GM12878 (cell line): ENCODE measurements at regions not wholly inside any gene's neighbourhood (a gene's known extent, or its start where the extent isn't known, plus 50 kb on each side); places are given as distances from the start of the nearest gene placed in this dataset.

Source experiments
- ATAC-seq: fragments of 200-7000 bp; cut with Tn5 transposase; 3 replicates; pipeline ENCODE4 v1.9.1; 2020; ENCODE audit warnings: mild to moderate bottlenecking, moderate library complexity
- BruUV-seq: library from RNA; stranded (reverse); fragments of 400-500 nt; replicated peaks from 2 replicates; lab custom pipeline; 2021; lab: Mats Ljungman, UMichigan
- CTCF ChIA-PET: fragments of 300-600 bp; sonication (Branson Sonifier 250); formaldehyde crosslinking; extraction: SDS; loops from one replicate; lab custom pipeline; 2021; ENCODE audit warnings: inconsistent platforms; lab: Yijun Ruan, JAX
- POLR2A ChIA-PET: fragments of 350-600 bp; formaldehyde crosslinking; extraction: SDS; loops from one replicate; lab custom pipeline; 2021; ENCODE audit warnings: inconsistent platforms; lab: Charles Lee
- RAD21 ChIA-PET: fragments of 300-600 bp; sonication (Branson Sonifier 250); formaldehyde crosslinking; loops from one replicate; lab custom pipeline; 2023; ENCODE audit warnings: antibody characterized with exemption; ENCODE audit not compliant: unreplicated experiment; lab: Charles Lee
- SMC1A ChIA-PET: fragments of 300-600 bp; sonication (Branson Sonifier 250); formaldehyde crosslinking; loops from one replicate; lab custom pipeline; 2023; ENCODE audit not compliant: unreplicated experiment, uncharacterized antibody; lab: Charles Lee
- DNase-seq: peaks from one replicate; pipeline ENCODE4 v3.0.0-alpha.2; 2011; ENCODE audit warnings: low read depth, low spot score
- FAIRE-seq: peaks from 3 replicates; lab custom pipeline; 2011; peaks lifted over from hg19 to GRCh38; lab: Jason Lieb, UNC
- H2AFZ ChIP-seq: 2 replicates; pipeline ENCODE4 v1.6.0; 2011; ENCODE audit warnings: low read depth, low read length, control low read depth; ENCODE audit not compliant: control insufficient read depth
- H3K27ac ChIP-seq: 2 replicates; pipeline ENCODE4 v1.5.1; 2011; ENCODE audit warnings: control low read depth; ENCODE audit not compliant: control insufficient read depth, insufficient read depth
- H3K27me3 ChIP-seq, 2 experiments: replicated peaks in 1 of 2; 2 replicates each; pipeline versions ENCODE4 v1.6.0 to v1.6.1; 2011; ENCODE audit warnings: low read length in 1 of 2; ENCODE audit not compliant: control insufficient read depth in 2 of 2, insufficient read depth in 2 of 2
- H3K36me3 ChIP-seq, 2 experiments: 2 replicates each; pipeline ENCODE4 v1.5.1; 2011; ENCODE audit warnings: low read length in 1 of 2; ENCODE audit not compliant: control insufficient read depth in 2 of 2, insufficient read depth in 2 of 2
- H3K4me1 ChIP-seq: 2 replicates; pipeline ENCODE4 v1.6.1; 2011; ENCODE audit warnings: mild to moderate bottlenecking, low read length, moderate library complexity, mixed read lengths; ENCODE audit not compliant: control insufficient read depth, insufficient read depth
- H3K4me2 ChIP-seq: 2 replicates; pipeline ENCODE4 v1.6.0; 2011; ENCODE audit warnings: control low read depth; ENCODE audit not compliant: control insufficient read depth, insufficient read depth
- H3K4me3 ChIP-seq: fragments of 200-600 bp; sonication (generic); 2 replicates; pipeline ENCODE4 v1.5.1; 2016
- H3K79me2 ChIP-seq: 2 replicates; pipeline ENCODE4 v1.6.0; 2011; ENCODE audit warnings: low read length; ENCODE audit not compliant: control insufficient read depth, insufficient read depth
- H3K9ac ChIP-seq: 2 replicates; pipeline ENCODE4 v1.8.0; 2011; ENCODE audit warnings: low read length, control low read depth, mixed read lengths; ENCODE audit not compliant: control insufficient read depth, insufficient read depth
- H3K9me3 ChIP-seq: replicated peaks from 3 replicates; pipeline ENCODE4 v1.5.1; 2011; ENCODE audit warnings: mild to moderate bottlenecking, low read length; ENCODE audit not compliant: control insufficient read depth, insufficient read depth
- H4K20me1 ChIP-seq: 2 replicates; pipeline ENCODE4 v1.6.0; 2011; ENCODE audit not compliant: control insufficient read depth, insufficient read depth
- ATF3 ChIP-seq: IDR thresholded peaks from 2 replicates; pipeline ENCODE4 v1.6.1; 2011; ENCODE audit warnings: low read depth, mild to moderate bottlenecking, low read length, moderate library complexity, borderline replicate concordance; ENCODE audit errors: extremely low read depth
- ATF7 ChIP-seq: fragments of 450-650 bp; IDR thresholded peaks from 2 replicates; pipeline ENCODE4 v1.6.1; 2016; ENCODE audit warnings: low read depth, mild to moderate bottlenecking
- FOS ChIP-seq: IDR thresholded peaks from 3 replicates; pipeline ENCODE4 v1.6.1; 2011; ENCODE audit warnings: borderline replicate concordance; ENCODE audit not compliant: insufficient read length; ENCODE audit errors: extremely low read depth
- HCFC1 ChIP-seq: fragments of 150-350 bp; IDR thresholded peaks from 2 replicates; pipeline ENCODE4 v1.6.1; 2014; ENCODE audit warnings: low read length
- MYB ChIP-seq: fragments of 150-350 bp; IDR thresholded peaks from 2 replicates; pipeline ENCODE4 v1.6.1; 2014; ENCODE audit warnings: mild to moderate bottlenecking, low read depth, low read length, borderline replicate concordance
- NR2C1 ChIP-seq: fragments of 450-650 bp; IDR thresholded peaks from 2 replicates; pipeline ENCODE4 v1.6.1; 2017; ENCODE audit warnings: antibody characterized with exemption, mild to moderate bottlenecking, moderate library complexity
- NRF1 ChIP-seq: conservative IDR thresholded peaks from 2 replicates; pipeline ENCODE4 v1.6.1; 2011; ENCODE audit warnings: mild to moderate bottlenecking, low read depth, low read length, improper control_type of control experiment
- PKNOX1 ChIP-seq: fragments of 450-650 bp; IDR thresholded peaks from 2 replicates; pipeline ENCODE4 v1.6.1; 2016; ENCODE audit warnings: mild to moderate bottlenecking
- RELB ChIP-seq: fragments of 450-650 bp; IDR thresholded peaks from 2 replicates; pipeline ENCODE4 v1.6.1; 2017; ENCODE audit warnings: low read depth, mild to moderate bottlenecking, moderate library complexity
- RFX5 ChIP-seq: IDR thresholded peaks from 2 replicates; pipeline ENCODE4 v1.6.1; 2011; ENCODE audit warnings: low read depth, low read length, improper control_type of control experiment
- SMAD5 ChIP-seq: IDR thresholded peaks from 2 replicates; pipeline ENCODE4 v1.6.1; 2016; ENCODE audit warnings: antibody characterized with exemption, low read depth
- SREBF1 ChIP-seq: IDR thresholded peaks from 2 replicates; pipeline ENCODE4 v1.6.1; 2012; ENCODE audit warnings: mild to moderate bottlenecking, low read length
- STAT1 ChIP-seq: fragments of 450-650 bp; conservative IDR thresholded peaks from 2 replicates; pipeline ENCODE4 v1.6.1; 2014; ENCODE audit warnings: antibody characterized with exemption, mild to moderate bottlenecking
- ZNF384 ChIP-seq: IDR thresholded peaks from 2 replicates; pipeline ENCODE4 v1.6.1; 2012; ENCODE audit warnings: low read depth, mild to moderate bottlenecking, low read length, improper control_type of control experiment, borderline replicate concordance
- ZSCAN29 ChIP-seq: fragments of 450-650 bp; IDR thresholded peaks from 2 replicates; pipeline ENCODE4 v1.6.1; 2017; ENCODE audit warnings: mild to moderate bottlenecking, moderate library complexity
- WGBS: methylation state at CpG from one replicate; pipeline ENCODE4 v1.1.6; 2016; ENCODE audit warnings: low lambda C conversion rate; ENCODE audit not compliant: insufficient replicate concordance, insufficient coverage; ENCODE audit errors: missing lambda C conversion rate; 5-methylcytosine and 5-hydroxymethylcytosine counted together
- in situ Hi-C: fragments of 300-500 bp; cut with MboI; formaldehyde crosslinking; loops from 9 replicates; pipeline ENCODE4 v1.14.3; 2018; ENCODE audit warnings: mixed read lengths
- intact Hi-C: fragments of 100-400 bp; cut with micrococcal nuclease; formaldehyde crosslinking; loops from one replicate; pipeline ENCODE4 v1.14.2; 2022; ENCODE audit not compliant: unreplicated experiment

- no peak for TF ChIP-seq RELB
- TF ChIP-seq SREBF1, result no peak
- no peak for TF ChIP-seq NR2C1
- TF ChIP-seq ATF7, result no peak
These were observed 66.4 kb upstream of the SCIN start (continued) for GRCh38 chr7:12504149-12504548.

GRCh38 chr7:12508005-12508404, 62.5 kb upstream of the SCIN start:
- ChIA-PET SMC1A (no interaction called here), CTCF (no interaction called here), POLR2A (no interaction called here), RAD21 (no interaction called here)
- Histone ChIP-seq H3K4me3 (no peak overlapping the region), H3K36me3 (no peaks in the 10 kb centered on the region), H3K79me2 (no peaks in the 10 kb centered on the region), H3K27me3 (no peaks in the 10 kb centered on the region), H3K27ac (no peak overlapping the region), H4K20me1 (no peaks in the 10 kb centered on the region), H3K4me1 (no peaks in the 10 kb centered on the region), H2AFZ (no peak overlapping the region), H3K4me2 (no peak overlapping the region), H3K9ac (no peak overlapping the region), H3K9me3 (no peaks in the 10 kb centered on the region)
- ATAC-seq (no peak), FAIRE-seq (no peak), DNase-seq (no peak)
- BruUV-seq, result no TSS peak
- WGBS, result 76% methylated on average over 3 of the region's 3 CpGs
- TF ChIP-seq HCFC1 (no peak), SMAD5 (no peak), PKNOX1 (no peak), STAT1 (no peak), ZSCAN29 (no peak), RFX5 (no peak), MYB (no peak), ATF3 (no peak), ZNF384 (no peak), NRF1 (no peak), FOS (no peak)
- in situ Hi-C loops, result no loop called here
- intact Hi-C loops, result no loop called here
